Vagina (tissue), 2 donors: ENCODE measurements at regions not wholly inside any gene's neighbourhood (a gene's known extent, or its start where the extent isn't known, plus 50 kb on each side); places are given as distances from the start of the nearest gene placed in this dataset.

ENCODE experiments used
- CTCF ChIP-seq, 3 experiments: fragments of 450-650 bp in 2 of 3; fragments of 200-600 bp in 1 of 3; sonication (generic) in 1 of 3; IDR thresholded peaks; one replicate each; pipeline ENCODE4 v1.5.1; 2017 to 2019; ENCODE audit warnings: antibody characterized with exemption in 3 of 3, mild to moderate bottlenecking in 2 of 3, moderate library complexity in 2 of 3
- POLR2A ChIP-seq, 2 donors: fragments of 450-650 bp; IDR thresholded peaks; one replicate each; pipeline ENCODE4 v1.6.1; 2017; ENCODE audit warnings: antibody characterized with exemption in 2 of 2, mild to moderate bottlenecking in 2 of 2, moderate library complexity in 2 of 2

GRCh38 chr4:134282680-134283079 lies 81.1 kb upstream of the PABPC4L start:
- TF ChIP-seq POLR2A (IDR thresholded peaks at IDR 0.05) (no peak), CTCF (IDR thresholded peaks at IDR 0.05) (no peak)
